GM18502 (cell line): ENCODE measurements at regions not wholly inside any gene's neighbourhood (a gene's known extent, or its start where the extent isn't known, plus 50 kb on each side); places are given as distances from the start of the nearest gene placed in this dataset.
"Not testable (repeated sequence)": the region's sequence is repeated elsewhere in the genome, so short reads cannot be mapped to it uniquely, and the experiment has no call there.

Source experiments
- ATAC-seq: cut with Tn5 transposase; IDR thresholded peaks from one replicate; pipeline ENCODE4 v1.9.1; 2021; ENCODE audit warnings: mild to moderate bottlenecking; ENCODE audit not compliant: unreplicated experiment, poor library complexity

GRCh38 chr4:31392923-31393322, 672.8 kb downstream of the PCDH7 start:
- ATAC-seq, result no peak

- ATAC-seq, result no peak
These were observed 688.0 kb downstream of the PCDH7 start for GRCh38 chr4:31408121-31408520.

- no peak for ATAC-seq
These were observed 691.4 kb downstream of the PCDH7 start for GRCh38 chr4:31411565-31411964.

GRCh38 chr4:31415629-31416028, 695.5 kb downstream of the PCDH7 start:
- no peak for ATAC-seq

GRCh38 chr4:31416498-31416897, 696.3 kb downstream of the PCDH7 start:
- ATAC-seq, result no peak

GRCh38 chr4:31417040-31417439, 696.9 kb downstream of the PCDH7 start:
- no peak for ATAC-seq

- no peak for ATAC-seq
These were observed 701.8 kb downstream of the PCDH7 start for GRCh38 chr4:31422006-31422405.

- ATAC-seq, result no peak
These were observed 707.5 kb downstream of the PCDH7 start for GRCh38 chr4:31427691-31428090.

- no peak for ATAC-seq
These were observed 722.1 kb downstream of the PCDH7 start for GRCh38 chr4:31442236-31442635.

GRCh38 chr4:31445526-31445925, 725.4 kb downstream of the PCDH7 start:
- ATAC-seq, result no peak

- ATAC-seq, result no peak
These were observed 735.4 kb downstream of the PCDH7 start for GRCh38 chr4:31455612-31456011.

GRCh38 chr4:31458813-31459212, 738.6 kb downstream of the PCDH7 start:
- ATAC-seq, result no peak

GRCh38 chr4:31461421-31461820, 741.3 kb downstream of the PCDH7 start:
- no peak for ATAC-seq

GRCh38 chr4:31467781-31468180, 747.6 kb downstream of the PCDH7 start:
- ATAC-seq, result no peak

GRCh38 chr4:31474221-31474620, 754.1 kb downstream of the PCDH7 start:
- no peak for ATAC-seq

GRCh38 chr4:31482691-31483090, 762.5 kb downstream of the PCDH7 start:
- no peak for ATAC-seq

- not testable (repeated sequence) for ATAC-seq
These were observed 779.0 kb downstream of the PCDH7 start for GRCh38 chr4:31499216-31499615.

GRCh38 chr4:31516520-31516919, 796.4 kb downstream of the PCDH7 start:
- no peak for ATAC-seq

GRCh38 chr4:31518796-31519250, 798.7 kb downstream of the PCDH7 start:
- no peak for ATAC-seq

GRCh38 chr4:31530555-31530954, 810.4 kb downstream of the PCDH7 start:
- ATAC-seq, result no peak

GRCh38 chr4:31538877-31539276, 818.7 kb downstream of the PCDH7 start:
- ATAC-seq, result no peak

GRCh38 chr4:31539284-31540069, 819.3 kb downstream of the PCDH7 start:
- no peak for ATAC-seq
